Activated CD4-positive, alpha-beta T cell treated with anti-CD3 and anti-CD28 coated beads for 48 hours (primary cell): ENCODE measurements at regions not wholly inside any gene's neighbourhood (a gene's known extent, or its start where the extent isn't known, plus 50 kb on each side); places are given as distances from the start of the nearest gene placed in this dataset.

ENCODE experiments used
- DNase-seq: peaks from one replicate; pipeline ENCODE4 v3.0.0-alpha.2; 2020

GRCh38 chr1:227449741-227450441, 113.5 kb upstream of the ZNF678 start:
- DNase-seq: no peak

DNA sequence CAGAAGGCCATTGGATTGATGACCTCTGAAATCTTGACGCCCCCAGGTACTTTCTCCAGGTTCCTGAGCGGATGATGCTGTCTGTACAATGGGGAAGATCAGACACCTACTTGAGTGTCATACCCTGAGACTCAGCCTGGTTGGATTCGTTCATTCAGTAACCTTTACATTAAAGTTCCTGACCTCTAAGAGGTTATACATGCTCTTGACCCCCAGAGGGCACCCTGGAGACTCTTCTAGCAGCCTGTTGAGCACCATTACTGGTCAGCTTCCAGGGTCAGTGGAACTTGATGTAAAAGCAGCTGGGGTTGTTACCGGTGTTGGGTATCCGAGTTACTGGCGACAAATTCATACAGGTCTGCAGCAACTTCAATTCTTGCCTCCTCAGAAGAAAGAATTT, 114.3 kb upstream of the ZNF678 start:
- peak; percentile 48 for DNase-seq

DNA sequence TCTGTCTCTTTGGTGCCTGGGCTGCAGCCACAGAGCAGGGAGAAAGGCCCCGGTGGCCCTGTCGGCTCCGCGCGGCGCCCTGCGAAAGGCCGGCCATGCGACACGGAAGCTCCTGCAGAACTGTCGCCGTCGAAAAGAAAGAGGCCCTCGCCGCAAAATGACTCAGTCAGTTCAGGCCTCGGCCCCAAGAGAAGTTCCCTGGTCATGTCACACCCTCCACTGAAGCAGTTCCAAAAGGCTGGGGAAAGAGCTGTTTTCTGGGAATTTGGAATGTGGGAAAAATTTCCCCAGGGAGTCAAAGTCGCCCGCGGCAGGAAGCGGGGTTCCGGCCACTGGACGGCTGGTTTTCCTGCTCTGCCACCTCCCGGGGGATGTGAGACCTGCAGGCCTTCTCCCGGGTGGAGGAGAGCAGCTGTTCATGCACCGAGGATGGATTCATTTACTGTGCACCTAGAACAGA, 115.8 kb upstream of the ZNF678 start:
- DNase-seq: no peak

DNA sequence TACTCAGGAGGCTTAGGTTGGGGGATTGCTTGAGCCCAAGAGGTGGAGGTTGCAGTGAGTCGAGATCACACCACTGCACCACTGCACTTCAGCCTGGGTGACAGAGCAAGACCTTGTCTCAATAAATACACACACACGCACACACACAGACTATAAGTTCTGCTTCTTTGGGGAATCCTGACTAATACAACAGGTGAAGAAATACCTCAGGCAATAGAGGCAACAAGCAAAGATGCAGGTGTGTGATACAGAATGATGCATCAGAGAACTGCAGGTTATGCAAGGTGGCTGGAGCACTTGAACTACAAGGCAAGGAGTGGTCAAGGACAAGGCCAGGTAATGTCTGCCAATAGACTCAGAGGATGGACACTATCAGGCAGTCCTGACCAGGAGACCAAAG, 117.6 kb upstream of the ZNF678 start:
- no peak for DNase-seq

- DNase-seq: no peak
These were observed 118.2 kb upstream of the ZNF678 start for GRCh38 chr1:227445092-227445674.

DNA sequence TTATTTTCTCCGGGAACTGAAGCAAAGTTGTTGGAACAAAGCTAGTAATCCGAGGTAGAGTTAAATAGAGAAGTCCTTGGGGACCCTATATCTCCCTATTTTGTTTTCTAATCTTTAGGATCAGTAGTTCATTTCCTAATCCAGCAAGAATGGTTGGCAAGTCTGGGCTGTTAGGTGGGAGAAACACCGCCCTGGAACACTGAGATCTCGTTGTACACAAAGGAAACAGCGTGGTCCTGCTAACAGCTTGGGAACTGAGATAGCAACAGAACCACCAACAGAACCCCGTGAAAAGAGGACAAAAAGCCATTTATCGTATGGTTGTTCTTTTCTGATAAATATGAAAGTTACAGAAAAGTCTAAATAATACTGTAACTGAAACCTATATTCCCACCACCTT, 121.9 kb upstream of the CDC42BPA start:
- no peak for DNase-seq

DNA sequence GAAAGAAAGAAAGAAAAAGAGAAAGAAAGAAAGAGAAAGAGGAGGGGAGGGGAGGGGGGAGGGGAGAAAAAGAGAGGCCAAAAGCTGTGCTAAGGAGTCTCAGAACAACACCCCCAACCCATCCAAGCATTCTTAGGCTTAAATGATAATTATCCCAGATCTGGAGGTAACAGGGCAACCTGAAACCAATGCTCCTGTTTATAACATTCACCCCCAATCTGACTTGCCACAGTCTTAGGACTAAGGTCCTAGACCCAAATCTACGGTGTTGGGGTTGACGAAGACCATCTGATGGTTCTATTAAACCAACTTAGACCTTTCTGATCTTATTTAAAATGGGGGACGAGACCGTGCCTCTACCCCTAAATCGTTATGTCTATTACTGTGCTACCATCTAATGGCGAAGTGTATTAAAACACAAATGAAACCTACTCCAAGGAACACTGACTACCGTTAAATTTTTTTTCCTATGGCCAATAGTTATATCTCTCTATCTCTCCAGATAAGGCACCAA, 119.3 kb upstream of the CDC42BPA start:
- no peak for DNase-seq

DNA sequence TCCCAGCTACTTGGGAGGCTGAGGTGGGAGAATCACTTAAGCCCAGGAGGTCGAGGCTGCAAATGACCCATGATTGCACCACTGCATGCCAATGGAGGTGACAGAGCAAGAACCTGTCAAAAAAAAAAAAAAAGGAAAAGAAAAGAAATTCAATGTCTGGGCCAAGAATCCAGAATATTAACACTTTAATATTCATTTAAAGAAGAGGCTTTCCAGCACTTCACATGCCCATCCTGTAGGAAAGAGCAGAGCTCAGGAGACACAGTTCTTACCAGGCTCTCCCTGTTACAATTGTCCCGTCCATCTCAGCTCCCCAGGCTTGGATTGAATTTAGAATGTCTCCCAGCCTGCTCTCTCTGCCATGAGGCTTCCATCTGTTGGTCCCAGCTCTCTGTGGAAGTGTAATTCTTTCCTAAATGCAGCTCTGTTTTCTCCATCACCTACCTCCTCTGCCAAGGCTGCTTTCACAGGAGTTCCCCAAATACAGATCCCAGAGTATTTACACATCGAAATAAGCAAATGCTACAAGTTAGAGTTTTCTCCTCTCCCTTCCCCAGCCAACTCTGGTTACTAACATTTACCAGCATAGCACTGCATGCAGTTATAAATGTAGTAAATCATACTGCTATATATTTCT, 116.6 kb upstream of the CDC42BPA start:
- DNase-seq: no peak

GRCh38 chr1:227433663-227434341, 115.5 kb upstream of the CDC42BPA start:
- DNase-seq: no peak

GRCh38 chr1:227432981-227433380, 114.7 kb upstream of the CDC42BPA start:
- DNase-seq: no peak

- no peak for DNase-seq
These were observed 113.9 kb upstream of the CDC42BPA start for GRCh38 chr1:227432181-227432535.

GRCh38 chr1:227429447-227430359, 111.4 kb upstream of the CDC42BPA start:
- no peak for DNase-seq

DNA sequence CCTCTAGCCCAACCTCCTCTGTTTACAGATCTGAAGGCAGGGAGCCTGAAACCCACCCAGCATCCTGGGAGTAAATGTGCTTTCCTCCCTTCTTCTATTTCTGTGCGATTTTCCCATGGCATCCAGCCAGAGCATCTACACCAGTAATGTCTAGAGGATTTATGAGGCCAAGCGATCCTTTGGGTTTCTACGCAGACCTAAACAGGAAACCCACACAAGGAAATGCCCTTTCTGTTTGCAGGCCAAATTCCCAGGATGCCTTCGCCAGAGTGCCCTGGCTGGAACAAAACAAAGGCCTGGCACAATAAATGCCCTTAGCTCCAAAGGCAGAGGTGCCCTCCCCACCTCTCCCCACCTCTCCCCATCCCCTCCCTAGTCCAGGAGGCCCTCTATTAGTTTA, 110.5 kb upstream of the CDC42BPA start:
- DNase-seq: no peak

DNA sequence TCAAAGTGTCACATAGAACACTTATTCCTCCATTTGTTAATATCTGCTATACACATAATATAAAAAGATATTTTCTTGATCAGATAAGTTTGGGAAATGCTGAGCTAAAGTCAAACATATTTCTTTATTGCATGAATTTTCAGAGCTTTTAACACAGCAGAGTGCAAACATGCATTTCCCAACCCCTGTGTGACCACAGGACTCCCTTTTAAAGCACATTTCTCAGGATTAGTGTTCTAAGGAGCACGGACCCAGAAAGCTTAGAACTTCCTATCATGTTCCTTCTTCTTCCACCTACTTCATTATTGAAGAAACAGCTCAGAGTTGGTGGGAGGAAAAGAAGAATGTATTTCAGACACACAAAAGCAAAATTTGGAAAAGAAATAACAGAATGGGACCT, 109.1 kb upstream of the CDC42BPA start:
- DNase-seq: no peak

- no peak for DNase-seq
These were observed 106.7 kb upstream of the CDC42BPA start for GRCh38 chr1:227424953-227425352.

GRCh38 chr1:227424159-227424680, 105.9 kb upstream of the CDC42BPA start:
- DNase-seq: no peak

- DNase-seq: no peak
These were observed 104.3 kb upstream of the CDC42BPA start for GRCh38 chr1:227422581-227422980.

DNA sequence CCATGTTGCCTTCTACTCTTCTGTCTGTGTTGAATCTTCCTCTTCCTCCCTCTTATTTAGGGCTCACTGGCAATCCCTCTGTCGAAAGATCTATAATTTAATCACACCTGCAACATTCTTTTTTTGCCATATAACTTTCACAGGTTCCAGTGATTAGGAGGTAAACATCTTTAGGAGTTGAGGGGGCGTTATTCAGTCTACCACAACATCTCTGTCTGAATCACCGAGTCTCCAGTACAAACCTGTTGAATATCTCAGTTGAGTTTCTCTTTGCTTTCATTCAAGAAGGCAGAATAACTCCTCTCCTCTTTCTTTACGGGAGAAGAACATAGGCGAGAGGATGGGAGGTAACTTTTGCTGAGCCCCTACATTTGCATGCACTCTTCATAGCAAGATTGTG, 101.9 kb upstream of the CDC42BPA start:
- DNase-seq: no peak

- no peak for DNase-seq
These were observed 99.6 kb upstream of the CDC42BPA start for GRCh38 chr1:227417756-227418480.

DNA sequence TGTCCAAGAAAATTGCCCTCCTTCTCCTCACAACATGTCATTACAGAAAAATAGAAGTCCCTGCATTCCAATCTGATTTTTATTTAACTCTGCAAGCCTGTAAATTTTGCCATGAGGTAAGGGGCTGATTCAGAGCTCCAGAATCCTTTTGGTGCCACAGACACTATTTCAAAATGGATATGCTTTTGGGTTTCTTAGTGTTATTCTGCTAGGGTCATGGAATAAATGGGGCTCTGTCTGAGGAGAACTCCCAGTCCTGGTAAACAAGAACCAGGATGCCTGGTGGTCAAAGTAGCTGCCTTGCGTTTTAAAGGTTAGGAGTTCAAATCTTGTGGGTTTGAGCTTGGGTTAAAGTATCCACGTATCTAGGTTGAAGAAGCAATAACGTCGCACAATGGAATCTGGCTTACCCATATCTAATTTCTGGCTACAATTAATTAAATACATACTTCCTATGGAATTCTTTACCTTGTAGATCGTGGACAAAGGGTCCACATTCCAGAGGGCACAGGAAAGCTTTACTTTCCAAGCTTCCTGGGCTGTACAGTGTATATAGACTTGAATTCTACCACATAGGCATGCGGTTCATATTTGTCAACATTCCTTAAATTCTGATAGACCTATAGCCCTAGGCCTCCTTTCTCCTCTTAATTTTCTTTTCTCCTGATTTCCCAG, 98.0 kb upstream of the CDC42BPA start:
- no peak for DNase-seq
